Liver (tissue), 8 donors: ENCODE measurements at regions not wholly inside any gene's neighbourhood (a gene's known extent, or its start where the extent isn't known, plus 50 kb on each side); places are given as distances from the start of the nearest gene placed in this dataset.

Source experiments
- DNase-seq: peaks from one replicate; pipeline ENCODE4 v3.0.0-alpha.2; 2017; ENCODE audit warnings: low spot score
- H3K27ac ChIP-seq, 2 donors: one replicate each; pipeline ENCODE4 v1.7.0; 2013; ENCODE audit warnings: inconsistent platforms in 2 of 2, low read length in 2 of 2, control low read depth in 1 of 2, low read depth in 1 of 2, mild to moderate bottlenecking in 1 of 2
- H3K27me3 ChIP-seq, 4 donors: one replicate each; pipeline versions ENCODE4 v1.6.1 to v1.7.0; 2013; ENCODE audit warnings: low read length in 3 of 4, inconsistent platforms in 1 of 4, mild to moderate bottlenecking in 1 of 4, moderate library complexity in 1 of 4; ENCODE audit not compliant: control insufficient read depth in 4 of 4, insufficient read depth in 4 of 4
- H3K36me3 ChIP-seq, 4 donors: one replicate each; pipeline versions ENCODE4 v1.6.1 to v1.7.0; 2013; ENCODE audit warnings: low read length in 3 of 4, mild to moderate bottlenecking in 3 of 4, low read depth in 1 of 4, moderate library complexity in 1 of 4; ENCODE audit not compliant: control insufficient read depth in 4 of 4, insufficient read depth in 3 of 4
- H3K4me1 ChIP-seq, 4 donors: one replicate each; pipeline versions ENCODE4 v1.6.1 to v1.7.0; 2013; ENCODE audit warnings: low read length in 3 of 4, mild to moderate bottlenecking in 3 of 4, moderate library complexity in 1 of 4; ENCODE audit not compliant: control insufficient read depth in 4 of 4, insufficient read depth in 4 of 4
- H3K4me3 ChIP-seq, 3 donors: one replicate each; pipeline versions ENCODE4 v1.6.1 to v1.7.0; 2013; ENCODE audit warnings: low read length in 3 of 3, control low read depth in 1 of 3, low read depth in 1 of 3, mild to moderate bottlenecking in 1 of 3
- H3K9ac ChIP-seq, 2 donors: one replicate each; pipeline ENCODE4 v1.7.0; 2013; ENCODE audit warnings: low read length in 2 of 2, mild to moderate bottlenecking in 2 of 2, moderate library complexity in 2 of 2, control low read depth in 1 of 2, low read depth in 1 of 2
- H3K9me3 ChIP-seq, 4 donors: one replicate each; pipeline versions ENCODE4 v1.6.1 to v1.7.0; 2013; ENCODE audit warnings: low read length in 3 of 4; ENCODE audit not compliant: control insufficient read depth in 4 of 4
- CTCF ChIP-seq: fragments of 150-350 bp; IDR thresholded peaks from 2 replicates; pipeline ENCODE4 v1.5.1; 2017; ENCODE audit warnings: improper control_type of control experiment, low read depth, low read length; ENCODE audit not compliant: missing input control
- FOXA1 ChIP-seq: IDR thresholded peaks from 2 replicates; pipeline ENCODE4 v1.6.1; 2016; ENCODE audit warnings: antibody characterized with exemption
- HNF4A ChIP-seq, 2 donors: conservative IDR thresholded peaks; 2 replicates each; pipeline ENCODE4 v1.6.1; 2016; ENCODE audit warnings: antibody characterized with exemption in 2 of 2, mild to moderate bottlenecking in 2 of 2
- HNF4G ChIP-seq: IDR thresholded peaks from 2 replicates; pipeline ENCODE4 v1.6.1; 2016; ENCODE audit warnings: antibody characterized with exemption
- JUND ChIP-seq, 2 donors: IDR thresholded peaks; 2 replicates each; pipeline ENCODE4 v1.6.1; 2016; ENCODE audit warnings: antibody characterized with exemption in 2 of 2
- RAD21 ChIP-seq, 2 donors: IDR thresholded peaks; 2 replicates each; pipeline ENCODE4 v1.6.1; 2016; ENCODE audit warnings: antibody characterized with exemption in 2 of 2, mild to moderate bottlenecking in 2 of 2
- RXRA ChIP-seq, 2 donors: IDR thresholded peaks; 2 replicates each; pipeline ENCODE4 v1.6.1; 2017 to 2018; ENCODE audit warnings: antibody characterized with exemption in 2 of 2, mild to moderate bottlenecking in 1 of 2
- TAF1 ChIP-seq: conservative IDR thresholded peaks from 2 replicates; pipeline ENCODE4 v1.6.1; 2016; ENCODE audit warnings: antibody characterized with exemption, mild to moderate bottlenecking
- YY1 ChIP-seq: IDR thresholded peaks from 2 replicates; pipeline ENCODE4 v1.6.1; 2016; ENCODE audit warnings: antibody characterized with exemption, mild to moderate bottlenecking
- ZBTB33 ChIP-seq: IDR thresholded peaks from 2 replicates; pipeline ENCODE4 v1.6.1; 2016; ENCODE audit warnings: antibody characterized with exemption
- WGBS: extraction: QIAGEN DNeasy Blood & Tissue Kit; methylation state at CpG from one replicate; pipeline ENCODE4 v1.1.7; 2013; 5-methylcytosine and 5-hydroxymethylcytosine counted together
- donor health status: healthy.
- donor health status: healthy.
- donor health status: healthy.
- donor health status: healthy.
- donor health status: healthy.

- no peak for TF ChIP-seq ZBTB33
- no peak for TF ChIP-seq HNF4A (conservative IDR thresholded peaks at IDR 0.05)
- TF ChIP-seq RAD21 (IDR thresholded peaks at IDR 0.05), result no peak
- TF ChIP-seq YY1, result no peak
- no peak for TF ChIP-seq RXRA (IDR thresholded peaks at IDR 0.05)
- TF ChIP-seq TAF1, result no peak
- TF ChIP-seq FOXA1, result no peak
- Histone ChIP-seq H3K9me3 (no peaks in the 10 kb centered on the region), H3K36me3 (no peaks in the 10 kb centered on the region), H3K9ac (no peak overlapping the region), H3K4me3 (no peak overlapping the region), H3K27me3 (no peaks in the 10 kb centered on the region), H3K27ac (no peak overlapping the region), H3K4me1 (no peaks in the 10 kb centered on the region)
- no peak for DNase-seq
- 88% methylated on average over 2 of the region's 2 CpGs for WGBS
Measured at GRCh38 chr2:84052913-84053312, 406.2 kb downstream of the SUCLG1 start.

- no peak overlapping the region for H3K27ac ChIP-seq
- WGBS, result 86% methylated on average over 2 of the region's 2 CpGs
Measured at GRCh38 chr2:84052043-84052442, 407.0 kb downstream of the SUCLG1 start.

More at GRCh38 chr2:84052043-84052442, 407.0 kb downstream of the SUCLG1 start:
- H3K36me3 ChIP-seq, result no peaks in the 10 kb centered on the region
- no peaks in the 10 kb centered on the region for H3K27me3 ChIP-seq
- H3K4me1 ChIP-seq, result no peaks in the 10 kb centered on the region
- no peak for TF ChIP-seq ZBTB33
- TF ChIP-seq YY1, result no peak
- TF ChIP-seq JUND (IDR thresholded peaks at IDR 0.05), result no peak
- no peak for TF ChIP-seq HNF4G
- TF ChIP-seq RAD21 (IDR thresholded peaks at IDR 0.05), result no peak
- no peak for TF ChIP-seq HNF4A (conservative IDR thresholded peaks at IDR 0.05)
- no peak for TF ChIP-seq CTCF
- no peak for DNase-seq
- H3K4me3 ChIP-seq, result no peak overlapping the region
- no peak overlapping the region for H3K9ac ChIP-seq
- no peaks in the 10 kb centered on the region for H3K9me3 ChIP-seq
